Stimulated activated CD8-positive, alpha-beta memory T cell treated with anti-CD3 and anti-CD28 coated beads, Interleukin-12 subunit alpha, Interleukin-12 subunit beta, amount 100 ng/mL, for 4 hours (primary cell): ENCODE measurements at regions not wholly inside any gene's neighbourhood (a gene's known extent, or its start where the extent isn't known, plus 50 kb on each side); places are given as distances from the start of the nearest gene placed in this dataset.
"Not testable (repeated sequence)": the region's sequence is repeated elsewhere in the genome, so short reads cannot be mapped to it uniquely, and the experiment has no call there.

Source experiments
- DNase-seq: peaks from one replicate; pipeline ENCODE4 v3.0.0-alpha.2; 2020; ENCODE audit warnings: low read depth

GRCh38 chr5:118604106-118604505, 384.2 kb downstream of the DTWD2 start:
- DNase-seq: no peak

GRCh38 chr5:118603278-118603677, 385.1 kb downstream of the DTWD2 start:
- DNase-seq: no peak

- no peak for DNase-seq
Measured at GRCh38 chr5:118598311-118598710, 390.0 kb downstream of the DTWD2 start.

- no peak for DNase-seq
Measured at GRCh38 chr5:118597543-118597942, 390.8 kb downstream of the DTWD2 start.

- no peak for DNase-seq
Measured at GRCh38 chr5:118596255-118596654, 392.1 kb downstream of the DTWD2 start.

GRCh38 chr5:118593003-118593328, 395.4 kb downstream of the DTWD2 start:
- DNase-seq: no peak

DNA sequence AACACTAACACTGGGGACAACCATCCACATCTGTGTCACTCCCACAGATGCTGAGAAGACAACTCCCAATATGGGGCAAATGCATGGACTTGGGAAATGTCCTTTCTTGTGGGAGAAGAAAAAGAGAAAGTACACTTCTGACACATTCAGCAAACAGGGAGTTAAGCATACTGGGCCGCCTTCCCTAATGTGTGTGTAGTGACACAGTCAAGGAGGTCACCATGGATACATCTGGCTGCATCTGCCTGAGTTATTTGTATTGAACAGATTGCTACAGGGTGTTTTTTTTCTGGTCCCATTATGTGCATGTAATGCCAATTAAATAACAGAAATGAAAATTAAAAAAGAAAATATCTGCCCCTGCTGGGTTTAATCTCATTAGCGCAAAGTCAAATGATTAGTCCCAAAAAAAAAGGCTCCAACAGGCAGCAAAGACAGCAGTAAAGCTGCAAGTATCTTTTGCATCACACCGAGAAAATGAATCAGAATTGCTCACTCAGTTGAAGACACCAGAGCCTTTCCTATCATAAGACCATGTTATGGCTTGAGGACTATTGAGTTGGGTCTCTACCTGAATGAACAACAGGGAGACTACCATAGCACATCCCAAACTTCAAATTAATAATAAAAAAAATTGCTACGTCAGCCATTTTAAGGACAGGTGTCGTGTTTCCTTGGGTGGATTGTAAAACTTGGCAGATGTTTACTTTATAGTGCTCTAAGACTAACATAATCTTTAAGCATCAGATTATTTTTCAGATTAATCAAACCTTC, 395.9 kb downstream of the DTWD2 start:
- no peak for DNase-seq

GRCh38 chr5:118590806-118591205, 397.5 kb downstream of the DTWD2 start:
- no peak for DNase-seq

- DNase-seq: no peak
Measured at GRCh38 chr5:118580949-118581348, 407.4 kb downstream of the DTWD2 start.

DNA sequence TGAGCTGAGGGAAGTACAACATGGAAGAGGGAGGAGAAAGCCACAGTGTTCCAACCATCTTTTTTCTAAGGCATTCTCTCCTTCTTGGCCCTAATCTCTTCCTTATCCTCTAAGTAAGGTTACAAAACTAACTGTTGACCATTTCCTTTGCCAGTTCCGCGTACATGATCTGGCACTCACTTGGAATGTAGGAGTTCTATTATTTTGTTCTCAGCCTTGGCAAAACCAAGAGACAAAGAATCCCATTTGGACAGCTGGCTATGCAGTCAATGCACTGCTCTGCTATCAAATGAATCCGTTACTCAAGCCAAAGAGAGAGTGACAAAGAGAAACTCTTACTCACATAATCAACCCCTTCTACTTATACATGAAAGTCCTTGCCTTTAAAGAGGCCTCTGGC, 410.3 kb downstream of the DTWD2 start:
- DNase-seq: no peak

GRCh38 chr5:118577621-118578020, 410.7 kb downstream of the DTWD2 start:
- DNase-seq: no peak

DNA sequence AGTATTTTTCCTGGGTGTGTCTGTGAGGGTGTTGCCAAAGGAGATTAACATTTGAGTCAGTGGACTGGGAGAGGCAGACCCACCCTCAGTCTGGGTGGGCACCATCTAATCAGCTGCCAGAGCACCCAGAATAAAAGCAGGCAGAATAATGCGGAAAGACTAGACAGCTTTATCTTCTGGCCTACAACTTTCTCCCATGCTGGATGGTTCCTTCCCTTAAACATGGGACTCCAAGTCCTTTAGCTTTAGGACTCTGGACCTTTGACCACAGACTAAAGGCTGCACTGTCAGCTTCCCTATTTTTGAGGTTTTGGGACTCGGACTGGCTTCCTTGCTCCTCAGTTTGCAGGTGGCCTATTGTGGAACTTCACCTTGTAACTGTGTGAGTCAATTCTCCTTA, 418.1 kb downstream of the DTWD2 start:
- not testable (repeated sequence) for DNase-seq

GRCh38 chr5:118569596-118569995, 418.8 kb downstream of the DTWD2 start:
- not testable (repeated sequence) for DNase-seq

DNA sequence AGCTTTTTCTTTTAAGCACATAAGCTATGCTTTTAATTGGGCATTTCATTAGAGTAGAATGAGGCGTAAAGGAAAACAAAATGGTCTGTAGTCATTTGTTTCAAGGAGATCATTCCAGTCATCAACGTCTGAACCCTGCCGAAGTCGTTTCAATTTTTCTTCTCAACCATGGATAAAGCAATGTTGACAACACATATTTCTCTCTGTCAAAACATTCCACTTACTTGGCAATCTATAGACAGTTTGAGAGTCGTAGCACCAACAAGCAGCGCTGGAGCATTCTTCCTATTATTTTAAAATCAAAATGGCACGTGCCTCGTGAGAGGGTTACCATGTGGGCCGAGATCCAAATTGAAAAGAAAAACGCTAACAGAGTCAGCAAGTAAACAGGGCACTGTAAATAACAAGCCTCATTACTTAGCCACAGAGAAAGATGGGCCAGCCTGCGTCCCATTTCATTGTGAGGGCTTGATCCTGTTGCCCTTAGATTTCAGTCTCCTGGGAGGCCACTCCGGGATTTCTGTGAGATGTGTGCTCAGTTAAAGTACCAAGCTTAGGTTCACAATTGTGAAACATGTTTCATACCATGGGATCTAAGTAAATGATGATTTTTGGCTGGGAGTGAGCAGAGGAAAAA, 422.9 kb downstream of the DTWD2 start:
- no peak for DNase-seq

DNA sequence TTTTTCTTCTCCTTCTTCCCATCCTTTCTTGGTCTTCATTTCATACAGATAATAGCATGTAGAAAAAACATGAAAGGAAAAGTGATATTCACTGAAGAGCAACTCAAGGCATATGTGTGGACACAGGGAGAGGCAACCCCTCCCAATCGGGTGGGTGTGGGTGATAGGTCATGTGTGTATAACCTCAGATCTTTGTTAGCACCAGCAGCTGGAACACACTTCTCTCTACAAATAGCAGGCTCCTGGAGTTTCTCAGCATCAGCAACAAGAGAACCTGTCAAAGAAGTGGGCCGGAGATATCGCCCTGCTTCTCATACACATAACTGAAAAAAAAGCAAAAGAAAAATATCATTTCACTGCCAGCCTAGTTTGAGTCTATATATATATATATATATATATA, 426.4 kb downstream of the DTWD2 start:
- no peak for DNase-seq

- DNase-seq: no peak
Measured at GRCh38 chr5:118561235-118561634, 427.1 kb downstream of the DTWD2 start.

- DNase-seq: no peak
Measured at GRCh38 chr5:118558871-118559270, 429.5 kb downstream of the DTWD2 start.

DNA sequence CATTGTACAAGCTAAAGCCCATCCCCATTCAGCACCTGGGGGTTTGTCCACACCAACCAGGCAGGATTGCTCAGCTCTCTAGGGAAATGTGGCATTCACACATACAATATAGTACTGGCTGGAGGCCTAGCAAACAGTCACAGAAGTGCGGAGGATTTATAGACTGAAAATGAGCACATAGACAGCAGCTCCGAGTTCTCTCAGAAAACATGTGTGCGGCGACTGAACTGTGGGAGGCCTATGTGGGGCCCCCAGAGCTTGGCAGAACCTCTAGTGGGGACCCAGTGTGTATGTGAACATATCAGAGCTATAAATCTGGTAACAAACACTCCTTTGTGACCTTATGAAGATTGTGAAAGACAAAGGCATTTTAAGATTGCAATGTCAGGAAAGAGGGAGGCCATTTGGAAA, 431.1 kb downstream of the DTWD2 start:
- DNase-seq: no peak

- DNase-seq: no peak
Measured at GRCh38 chr5:118556792-118557191, 431.6 kb downstream of the DTWD2 start.

- DNase-seq: no peak
Measured at GRCh38 chr5:118555727-118556126, 432.6 kb downstream of the DTWD2 start.

DNA sequence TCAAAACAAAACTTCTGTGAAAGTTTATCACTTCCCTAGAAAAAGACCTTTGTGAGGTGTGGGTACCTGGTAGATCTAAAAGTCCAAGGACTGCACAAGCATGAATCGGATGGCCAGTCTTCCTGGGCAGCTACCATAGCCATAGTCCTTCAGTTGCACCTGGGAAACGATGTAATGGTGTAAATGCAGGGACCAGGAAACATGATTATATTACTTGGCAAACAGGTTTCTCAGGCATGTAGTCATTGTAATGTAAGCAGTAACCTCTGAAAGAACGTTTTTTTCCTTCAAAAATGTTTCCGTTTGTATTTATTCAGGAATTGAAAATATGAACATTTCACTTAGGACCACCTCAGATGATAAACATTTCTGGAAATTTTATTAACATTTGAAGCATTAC, 433.4 kb downstream of the DTWD2 start:
- DNase-seq: no peak

DNA sequence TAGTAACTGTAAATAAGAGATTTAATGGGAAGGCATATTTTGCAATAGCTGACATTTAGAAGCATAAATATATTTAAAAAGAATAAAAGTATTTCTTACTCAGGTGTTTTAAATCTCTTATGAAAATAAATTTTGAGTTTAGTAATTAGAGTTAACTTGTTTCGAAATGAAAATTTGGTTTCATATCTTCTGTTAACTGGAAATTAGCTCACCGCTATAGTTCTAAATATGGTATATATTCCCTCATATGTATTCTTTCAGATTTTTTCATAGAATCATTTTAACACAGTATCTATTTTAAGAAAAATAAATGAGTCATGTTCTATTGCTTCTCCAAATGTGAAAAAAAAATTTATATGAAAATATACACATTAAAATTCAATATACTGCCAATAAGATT, 434.1 kb downstream of the DTWD2 start:
- no peak for DNase-seq

DNA sequence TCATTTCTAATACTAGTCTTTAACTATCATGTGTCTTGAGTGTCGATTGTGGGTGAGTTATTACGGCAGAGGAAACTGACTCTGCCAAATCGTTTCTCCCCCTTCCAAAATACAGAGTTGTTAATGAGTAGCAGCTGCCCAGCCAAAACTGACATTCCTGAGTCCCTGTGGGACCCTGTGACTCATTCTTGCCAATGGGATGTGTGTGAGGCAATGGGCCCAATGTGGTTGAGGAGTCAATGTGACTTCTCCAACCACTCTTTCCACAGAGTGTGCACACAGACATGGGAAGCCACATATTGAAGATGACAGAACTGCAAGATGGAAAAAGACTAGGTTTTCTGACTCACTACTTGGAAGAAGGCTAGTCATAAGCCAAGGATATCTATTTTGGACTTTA, 434.7 kb downstream of the DTWD2 start:
- DNase-seq: no peak

DNA sequence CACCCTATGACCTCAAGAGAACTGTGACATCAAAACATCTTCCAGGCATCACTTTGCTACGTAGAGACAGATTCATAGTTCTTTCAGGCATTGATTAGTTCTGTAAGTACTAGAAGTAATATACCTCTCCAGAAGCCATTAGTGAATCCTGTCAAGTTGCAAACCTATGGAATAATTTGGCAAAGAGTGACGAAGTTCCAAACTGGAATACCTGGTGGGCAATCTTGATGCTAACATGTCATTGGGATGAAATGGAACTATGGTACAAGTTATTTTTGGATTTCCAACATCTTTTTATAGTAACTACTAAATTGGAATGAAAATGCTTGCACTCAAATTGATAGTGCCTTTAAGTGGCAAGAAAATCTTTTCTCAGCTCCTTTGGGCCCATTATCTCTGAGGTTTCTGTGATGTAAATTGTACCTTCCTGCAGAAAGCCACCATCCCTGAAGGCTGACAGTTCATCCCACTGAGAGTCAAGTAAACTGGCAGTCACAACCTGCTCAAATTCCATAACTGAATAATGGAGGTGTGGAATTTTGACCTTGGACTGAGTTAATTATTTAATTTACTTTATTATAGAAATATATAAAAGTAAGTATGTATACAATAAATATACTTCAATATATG, 435.5 kb downstream of the DTWD2 start:
- DNase-seq: no peak
